ENCODE measurements at regions not wholly inside any gene's neighbourhood (a gene's known extent, or its start where the extent isn't known, plus 50 kb on each side); places are given as distances from the start of the nearest gene placed in this dataset.

- DNase-seq, result no peak
- Histone ChIP-seq H3K36me3 (no peaks in the 10 kb centered on the region), H3K27me3 (no peaks in the 10 kb centered on the region), H3K27ac (no peak overlapping the region), H3K4me1 (no peaks in the 10 kb centered on the region), H3K9me3 (replicated peaks) (peaks cover 8% of the 10 kb centered on the region), H3K4me3 (no peak overlapping the region)
Measured at GRCh38 chr5:106732624-106733023, 938.1 kb downstream of the EFNA5 start.

- Histone ChIP-seq H3K27me3 (no peaks in the 10 kb centered on the region), H3K9me3 (replicated peaks) (peaks cover 8% of the 10 kb centered on the region), H3K4me3 (no peak overlapping the region), H3K4me1 (no peaks in the 10 kb centered on the region), H3K27ac (no peak overlapping the region), H3K36me3 (no peaks in the 10 kb centered on the region)
- DNase-seq, result no peak
Measured at GRCh38 chr5:106730912-106731311, 939.8 kb downstream of the EFNA5 start.

- no peak for DNase-seq
- Histone ChIP-seq H3K36me3 (no peaks in the 10 kb centered on the region), H3K9me3 (replicated peaks) (peaks cover 8% of the 10 kb centered on the region), H3K4me3 (no peak overlapping the region), H3K4me1 (no peaks in the 10 kb centered on the region), H3K27ac (no peak overlapping the region), H3K27me3 (no peaks in the 10 kb centered on the region)
Measured at GRCh38 chr5:106730506-106730905, 940.2 kb downstream of the EFNA5 start.

GRCh38 chr5:106728208-106728607 is 942.5 kb downstream of the EFNA5 start:
- Histone ChIP-seq H3K4me3 (no peak overlapping the region), H3K36me3 (no peaks in the 10 kb centered on the region), H3K27ac (no peak overlapping the region), H3K27me3 (no peaks in the 10 kb centered on the region), H3K4me1 (no peaks in the 10 kb centered on the region), H3K9me3 (replicated peaks) (peaks cover 8% of the 10 kb centered on the region)
- DNase-seq, result no peak

GRCh38 chr5:106727071-106727470 is 943.7 kb downstream of the EFNA5 start:
- Histone ChIP-seq H3K27me3 (no peaks in the 10 kb centered on the region), H3K27ac (no peak overlapping the region), H3K4me1 (no peaks in the 10 kb centered on the region), H3K9me3 (replicated peaks) (no peaks in the 10 kb centered on the region), H3K4me3 (no peak overlapping the region), H3K36me3 (no peaks in the 10 kb centered on the region)
- DNase-seq, result no peak

DNA sequence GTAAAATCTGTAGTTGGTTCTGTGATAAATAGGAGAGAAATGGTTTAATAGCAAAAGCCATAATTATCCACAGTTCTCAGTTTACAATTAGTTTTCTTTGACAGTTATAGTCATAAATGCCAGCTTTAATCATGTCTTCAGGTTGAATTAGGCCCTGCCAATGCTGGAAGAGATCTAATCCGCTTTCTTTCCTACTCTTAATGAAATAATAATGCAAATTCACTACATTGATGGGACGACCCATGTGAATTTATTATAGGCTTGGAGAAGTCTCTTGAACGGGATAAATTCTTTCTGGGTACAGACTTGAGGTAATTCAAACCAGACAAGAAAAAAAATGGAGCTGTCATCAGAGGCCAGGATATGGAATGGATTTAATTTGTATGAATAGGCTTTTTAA is 950.4 kb downstream of the EFNA5 start:
- Histone ChIP-seq H3K36me3 (no peaks in the 10 kb centered on the region), H3K27me3 (no peaks in the 10 kb centered on the region), H3K4me1 (no peaks in the 10 kb centered on the region), H3K9me3 (replicated peaks) (0 out of 2 replicates have a peak, but pooled peaks cover 4% of the 10 kb centered on the region), H3K27ac (no peak overlapping the region), H3K4me3 (no peak overlapping the region)
- no peak for DNase-seq

DNA sequence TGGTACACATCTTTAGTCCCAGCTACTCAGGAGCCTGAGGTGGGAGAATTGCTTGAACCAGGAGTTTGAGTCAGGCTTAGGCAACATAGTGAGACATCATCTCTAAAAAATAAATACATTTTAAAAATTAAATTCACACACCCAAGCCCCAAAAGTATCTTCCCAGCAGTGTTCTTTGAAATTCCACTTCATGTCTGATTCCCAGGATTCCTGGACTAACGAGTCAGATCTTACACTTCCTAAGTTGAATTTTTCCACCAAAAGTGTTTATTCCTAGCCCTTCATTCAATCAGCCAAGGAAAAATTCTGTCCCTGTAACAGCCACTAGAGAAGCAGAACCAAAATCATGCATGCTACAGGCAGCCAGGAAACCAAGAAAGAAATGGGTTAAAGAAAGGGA is 970.9 kb downstream of the EFNA5 start:
- Histone ChIP-seq H3K27me3 (no peaks in the 10 kb centered on the region), H3K27ac (no peak overlapping the region), H3K36me3 (no peaks in the 10 kb centered on the region), H3K4me3 (no peak overlapping the region), H3K4me1 (no peaks in the 10 kb centered on the region), H3K9me3 (replicated peaks) (no peaks in the 10 kb centered on the region)
- DNase-seq, result no peak

DNA sequence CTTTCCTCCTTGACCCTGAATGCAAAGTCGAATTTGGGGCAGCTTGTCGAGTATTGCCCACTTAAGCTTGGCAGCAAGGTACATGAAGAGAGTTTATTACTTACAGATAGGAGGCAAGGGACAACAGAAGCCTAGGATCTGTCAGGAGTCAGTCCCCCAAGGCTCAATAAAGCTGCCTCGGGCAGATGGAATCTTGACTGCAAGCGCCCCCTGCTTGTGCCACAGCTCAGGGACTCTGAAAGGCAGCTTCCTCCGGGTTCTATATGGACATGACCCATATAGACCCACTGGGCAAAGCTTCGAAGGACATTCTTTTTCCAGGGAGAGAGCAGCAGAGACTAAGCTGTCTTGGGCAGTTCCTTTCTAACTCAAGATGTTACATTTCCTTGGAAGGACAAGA is 971.5 kb downstream of the EFNA5 start:
- Histone ChIP-seq H3K27ac (no peak overlapping the region), H3K9me3 (replicated peaks) (no peaks in the 10 kb centered on the region), H3K27me3 (no peaks in the 10 kb centered on the region), H3K36me3 (no peaks in the 10 kb centered on the region), H3K4me3 (no peak overlapping the region), H3K4me1 (no peaks in the 10 kb centered on the region)
- peak; percentile 6 to 12 for DNase-seq

DNA sequence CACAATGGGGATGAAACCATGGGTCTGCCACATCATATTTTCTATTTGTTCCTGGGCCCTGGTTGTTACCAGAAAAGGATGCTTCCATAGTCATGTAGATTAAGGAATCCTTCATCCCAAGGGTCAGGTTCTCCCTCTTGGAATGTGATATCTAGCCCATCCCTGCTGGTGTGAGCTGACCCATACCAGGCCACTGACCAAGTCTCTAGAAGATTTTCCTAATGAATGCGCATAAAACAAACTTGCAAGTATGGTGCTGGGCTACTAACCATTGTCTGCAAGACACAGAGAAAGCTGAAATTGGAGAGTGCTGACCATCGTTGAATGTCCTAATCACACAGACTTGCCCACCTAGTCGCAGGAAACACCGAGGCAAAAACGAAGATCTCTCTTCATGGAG is 972.6 kb downstream of the EFNA5 start:
- no peak for DNase-seq
- H3K36me3 ChIP-seq, result no peaks in the 10 kb centered on the region

DNA sequence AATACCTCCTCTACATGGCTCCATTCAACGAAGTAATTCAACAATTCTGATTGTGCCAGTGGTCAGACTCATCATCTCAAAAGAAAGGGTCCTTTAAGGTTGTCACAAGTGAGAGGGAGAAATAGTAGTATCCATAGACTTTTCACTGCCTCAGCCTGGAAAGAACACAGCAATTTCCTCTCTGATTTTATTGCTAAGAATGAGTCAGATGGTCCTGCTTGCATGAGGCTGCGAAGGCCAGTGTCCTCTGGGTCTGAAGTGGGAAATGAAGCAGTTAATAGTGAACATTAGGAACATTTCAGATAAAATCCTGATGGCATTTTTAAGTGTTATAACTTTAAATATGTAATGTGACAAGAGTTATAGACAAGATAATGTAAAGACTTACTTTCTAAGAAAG is 979.0 kb downstream of the EFNA5 start:
- Histone ChIP-seq H3K9me3 (replicated peaks) (no peaks in the 10 kb centered on the region), H3K4me3 (no peak overlapping the region), H3K36me3 (no peaks in the 10 kb centered on the region), H3K27me3 (no peaks in the 10 kb centered on the region), H3K4me1 (no peaks in the 10 kb centered on the region), H3K27ac (no peak overlapping the region)
- no peak for DNase-seq

More for the DNA sequence above, 972.6 kb downstream of the EFNA5 start:
- no peaks in the 10 kb centered on the region for H3K4me1 ChIP-seq
- H3K27me3 ChIP-seq, result no peaks in the 10 kb centered on the region
- no peak overlapping the region for H3K4me3 ChIP-seq
- H3K9me3 ChIP-seq (replicated peaks), result no peaks in the 10 kb centered on the region
- no peak overlapping the region for H3K27ac ChIP-seq

DNA sequence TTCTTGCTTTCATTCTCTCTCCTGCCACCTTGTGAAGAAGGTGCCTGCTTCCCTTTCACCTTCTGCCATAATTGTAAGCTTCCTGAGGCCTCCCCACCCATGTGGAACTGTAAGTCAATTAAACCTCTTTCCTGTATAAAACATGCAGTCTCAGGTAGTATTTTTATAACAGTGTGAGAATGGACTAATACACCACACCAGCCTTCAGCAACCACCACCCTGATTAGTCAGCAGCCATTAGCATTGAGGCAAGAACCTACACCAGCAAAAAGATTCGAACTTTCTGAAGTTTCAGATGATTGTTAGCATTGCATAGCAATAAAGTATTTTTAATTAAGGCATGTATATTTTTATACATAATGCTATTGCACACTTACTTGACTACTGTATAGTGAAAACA is 980.2 kb downstream of the EFNA5 start:
- Histone ChIP-seq H3K4me1 (no peaks in the 10 kb centered on the region), H3K27me3 (no peaks in the 10 kb centered on the region), H3K27ac (no peak overlapping the region), H3K9me3 (replicated peaks) (no peaks in the 10 kb centered on the region), H3K4me3 (no peak overlapping the region), H3K36me3 (no peaks in the 10 kb centered on the region)
- no peak for DNase-seq

- Histone ChIP-seq H3K27me3 (no peaks in the 10 kb centered on the region), H3K4me3 (no peak overlapping the region), H3K9me3 (replicated peaks) (peaks cover 4% of the 10 kb centered on the region; the same call in 1 of the 2 replicates), H3K4me1 (no peaks in the 10 kb centered on the region), H3K27ac (no peak overlapping the region), H3K36me3 (no peaks in the 10 kb centered on the region; the same call in 1 of the 2 replicates)
- no peak for DNase-seq
Measured at GRCh38 chr5:106680330-106680729, 990.4 kb downstream of the EFNA5 start.

DNA sequence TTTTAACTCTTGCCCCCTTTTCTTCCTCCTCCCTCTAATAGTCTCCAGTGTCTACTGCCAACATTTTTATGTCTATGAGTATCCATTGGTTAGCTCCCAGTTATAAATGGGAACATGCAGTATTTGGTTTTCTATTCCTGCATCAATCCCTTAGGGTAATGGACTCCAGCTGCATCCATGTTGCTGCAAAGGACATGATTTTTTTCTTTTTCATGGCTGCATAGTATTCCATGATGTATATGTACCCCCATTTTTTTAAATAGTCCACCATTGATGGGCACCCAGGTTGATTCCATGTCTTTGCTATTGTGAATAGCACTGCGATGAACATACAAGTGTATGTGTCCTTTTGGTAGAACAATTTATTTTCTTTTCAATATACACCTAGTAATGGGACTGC is 993.7 kb downstream of the EFNA5 start:
- no peaks in the 10 kb centered on the region for H3K27me3 ChIP-seq
- no peaks in the 10 kb centered on the region; the same call in 1 of the 2 replicates for H3K36me3 ChIP-seq
- peaks cover 4% of the 10 kb centered on the region; the same call in 1 of the 2 replicates for H3K9me3 ChIP-seq (replicated peaks)
- H3K4me3 ChIP-seq, result no peak overlapping the region
- DNase-seq, result no peak
- no peaks in the 10 kb centered on the region for H3K4me1 ChIP-seq
- no peak overlapping the region for H3K27ac ChIP-seq

GRCh38 chr5:106675687-106676086 is 995.0 kb downstream of the EFNA5 start:
- Histone ChIP-seq H3K27me3 (no peaks in the 10 kb centered on the region), H3K36me3 (no peaks in the 10 kb centered on the region; the same call in 1 of the 2 replicates), H3K4me3 (no peak overlapping the region), H3K27ac (no peak overlapping the region), H3K9me3 (replicated peaks) (peaks cover 4% of the 10 kb centered on the region; the same call in 1 of the 2 replicates), H3K4me1 (no peaks in the 10 kb centered on the region)
- no peak for DNase-seq

DNA sequence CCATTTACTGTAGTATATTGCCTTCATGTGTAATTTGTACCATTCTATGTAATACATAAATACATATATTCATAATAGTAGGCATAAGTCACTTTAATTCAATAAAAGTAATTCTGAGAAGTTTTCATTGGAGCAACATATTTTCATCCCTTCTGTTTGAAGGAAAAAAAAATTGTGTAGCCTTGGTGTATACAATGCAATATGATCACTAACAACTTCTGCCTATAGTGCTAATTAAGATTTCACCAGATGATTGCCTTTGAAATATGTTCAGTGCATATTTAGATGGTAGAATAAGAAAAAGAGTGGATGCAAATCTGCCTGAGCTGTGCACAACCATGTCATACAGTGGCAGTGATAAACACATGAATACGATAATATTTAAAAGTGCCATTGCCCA is 996.8 kb downstream of the EFNA5 start:
- Histone ChIP-seq H3K4me1 (no peaks in the 10 kb centered on the region), H3K27me3 (no peaks in the 10 kb centered on the region), H3K9me3 (replicated peaks) (peaks cover 4% of the 10 kb centered on the region; the same call in 1 of the 2 replicates), H3K36me3 (no peaks in the 10 kb centered on the region; the same call in 1 of the 2 replicates), H3K27ac (no peak overlapping the region), H3K4me3 (no peak overlapping the region)
- no peak for DNase-seq

DNA sequence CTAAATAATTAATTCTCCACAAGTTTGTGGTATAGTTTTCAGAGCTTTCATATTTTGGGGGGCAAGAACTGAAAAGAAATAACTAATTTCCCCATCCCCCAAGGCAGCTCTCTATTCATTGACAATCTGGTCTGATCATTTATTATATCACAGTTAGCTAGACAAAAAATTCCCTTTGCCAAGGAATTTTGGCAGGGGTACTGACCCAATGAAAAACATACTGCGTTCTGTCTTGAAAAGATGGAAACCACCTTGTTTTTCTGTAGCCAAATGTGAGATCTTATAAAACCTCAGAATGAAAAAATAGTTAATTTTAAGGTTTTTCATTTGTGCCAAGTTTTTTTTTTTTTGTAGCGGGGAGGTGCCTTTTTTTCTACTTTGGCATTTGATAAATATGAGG is 1008.9 kb downstream of the EFNA5 start:
- Histone ChIP-seq H3K4me1 (no peaks in the 10 kb centered on the region), H3K9me3 (replicated peaks) (no peaks in the 10 kb centered on the region), H3K27me3 (no peaks in the 10 kb centered on the region), H3K27ac (no peak overlapping the region), H3K4me3 (no peak overlapping the region), H3K36me3 (no peaks in the 10 kb centered on the region)
- DNase-seq, result no peak

All from SJCRH30 (cell line).